EL (cell line): ENCODE measurements at regions not wholly inside any gene's neighbourhood (a gene's known extent, or its start where the extent isn't known, plus 50 kb on each side); places are given as distances from the start of the nearest gene placed in this dataset.
A peak's percentile ranks its signal among the peaks of the same experiment; 100 is the strongest.

Experiments
- DNase-seq: peaks from one replicate; pipeline ENCODE4 v3.0.0-alpha.2; 2016

DNA sequence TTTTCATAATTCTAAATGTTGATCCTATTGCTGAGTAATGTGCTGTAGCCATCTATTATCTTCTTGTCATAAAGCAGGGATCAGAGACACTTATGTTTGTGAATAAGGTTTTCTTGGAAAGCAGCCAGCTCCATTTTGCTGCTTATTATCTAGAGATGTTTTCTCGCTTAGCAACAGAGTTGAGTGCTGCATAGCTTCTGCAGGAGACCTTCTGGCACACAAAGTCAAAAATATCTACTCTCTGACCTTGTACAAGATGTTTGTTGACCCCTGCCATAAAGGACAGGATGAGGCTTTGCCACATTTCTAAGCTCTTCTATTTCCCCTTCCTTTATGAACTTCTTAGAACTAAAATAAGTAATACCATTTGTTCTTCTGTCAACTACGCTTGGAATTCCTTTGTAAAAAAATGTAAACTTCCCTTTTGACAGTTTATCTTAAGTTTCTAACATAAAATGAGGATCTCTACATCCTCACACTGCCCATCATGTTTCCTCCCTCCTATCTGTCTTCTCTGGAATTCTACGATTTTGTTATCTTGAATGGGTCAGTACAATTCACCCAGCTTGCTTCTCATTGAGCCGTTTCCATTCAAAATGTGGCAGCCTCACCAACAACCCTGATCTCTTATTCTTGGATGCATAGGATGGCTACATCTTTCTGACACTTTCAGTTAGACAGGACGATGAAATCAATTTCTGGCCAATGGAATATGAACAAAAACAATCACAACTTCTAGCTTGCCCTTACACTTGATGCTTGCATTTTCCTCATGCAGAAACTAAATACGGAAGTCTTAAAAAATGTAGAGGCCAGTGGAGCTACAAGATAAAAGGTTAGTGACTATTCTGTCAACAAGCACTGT, 1377.0 kb downstream of the SUCLG1 start:
- peak; percentile 78 for DNase-seq

- no peak for DNase-seq
Measured at GRCh38 chr2:83079007-83079406, 1380.1 kb downstream of the SUCLG1 start.

- DNase-seq: no peak
Measured at GRCh38 chr2:83072767-83073166, 1386.3 kb downstream of the SUCLG1 start.

DNA sequence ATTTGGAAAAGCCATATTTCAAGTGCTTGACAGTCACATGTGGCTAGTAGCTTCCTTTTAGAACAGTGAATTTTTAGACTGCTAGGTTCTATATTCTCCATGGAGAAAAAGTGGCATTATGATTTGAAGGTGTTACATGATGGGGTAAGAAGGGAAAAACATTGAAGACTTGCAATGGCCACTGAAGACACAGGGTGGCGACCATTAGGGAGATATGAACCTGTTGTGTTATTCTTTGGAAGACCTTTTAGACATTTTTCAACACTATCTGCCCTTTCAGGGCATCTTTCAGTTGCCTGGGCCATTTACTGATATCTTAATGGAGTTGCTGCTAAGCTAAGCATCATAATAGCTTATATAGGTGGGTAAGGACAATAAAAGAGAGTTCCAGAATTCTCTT, 1387.2 kb downstream of the SUCLG1 start:
- DNase-seq: no peak

GRCh38 chr2:83071352-83071751, 1387.7 kb downstream of the SUCLG1 start:
- no peak for DNase-seq

GRCh38 chr2:83069724-83070123, 1389.4 kb downstream of the SUCLG1 start:
- peak; percentile 41 for DNase-seq

DNA sequence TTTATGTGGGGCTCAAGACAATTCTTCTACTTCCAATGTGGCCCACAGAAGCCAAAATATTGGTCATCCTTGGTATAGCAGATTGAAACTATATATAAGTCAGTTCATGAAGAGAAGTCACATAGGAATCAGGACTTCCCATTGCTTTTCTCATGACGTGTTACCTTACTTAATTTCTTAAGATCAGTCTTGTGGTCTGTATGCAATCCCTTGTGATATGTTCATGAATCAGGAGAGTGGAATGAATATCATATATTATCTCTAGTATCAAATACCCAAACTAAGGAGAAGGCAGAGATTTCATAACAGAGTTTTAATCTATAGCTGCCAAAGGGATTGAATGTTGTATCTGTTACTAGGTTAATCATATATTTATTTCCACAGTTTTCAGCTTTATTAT, 1390.4 kb downstream of the SUCLG1 start:
- no peak for DNase-seq

- no peak for DNase-seq
Measured at GRCh38 chr2:83067947-83068346, 1391.1 kb downstream of the SUCLG1 start.

DNA sequence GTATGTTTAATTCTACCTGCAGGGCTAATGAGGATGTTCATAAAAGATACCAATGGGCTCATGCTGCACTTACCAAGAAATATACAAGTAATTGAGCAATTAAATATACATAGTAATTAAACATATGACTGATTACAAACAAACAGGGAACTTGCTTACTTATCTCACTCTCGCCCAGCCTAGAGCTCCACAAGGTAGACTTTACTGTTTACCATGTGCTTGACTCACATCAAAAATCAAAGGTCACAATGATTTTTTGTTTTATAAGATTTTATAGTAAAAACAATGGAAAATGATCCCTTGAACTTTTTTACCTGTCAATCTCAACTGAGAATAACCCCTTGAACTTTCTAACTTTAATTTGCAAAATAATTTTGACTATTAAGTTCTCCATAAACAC, 1395.1 kb downstream of the SUCLG1 start:
- DNase-seq: no peak

- no peak for DNase-seq
Measured at GRCh38 chr2:83063511-83063910, 1395.6 kb downstream of the SUCLG1 start.

DNA sequence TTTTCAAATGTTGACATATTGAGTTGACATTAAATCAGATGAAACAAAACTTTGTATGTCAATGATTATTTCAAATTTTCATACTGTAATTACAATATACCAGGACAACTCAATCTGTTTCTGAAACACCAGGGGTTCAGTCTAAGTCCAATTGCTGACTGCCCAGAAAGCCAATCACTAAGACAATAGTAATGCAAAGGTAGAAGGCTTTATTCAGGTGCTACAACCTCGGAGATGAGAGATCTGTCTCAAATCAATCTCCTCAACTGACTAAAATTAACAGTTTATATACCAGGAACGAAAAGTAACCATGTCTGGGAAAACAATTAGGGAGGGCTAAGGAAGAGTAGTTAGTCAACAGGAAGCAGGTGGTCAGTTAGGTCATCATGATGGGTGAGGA, 1400.4 kb downstream of the SUCLG1 start:
- no peak for DNase-seq

- DNase-seq: peak; percentile 86
Measured at GRCh38 chr2:83055376-83056010, 1403.6 kb downstream of the SUCLG1 start.

DNA sequence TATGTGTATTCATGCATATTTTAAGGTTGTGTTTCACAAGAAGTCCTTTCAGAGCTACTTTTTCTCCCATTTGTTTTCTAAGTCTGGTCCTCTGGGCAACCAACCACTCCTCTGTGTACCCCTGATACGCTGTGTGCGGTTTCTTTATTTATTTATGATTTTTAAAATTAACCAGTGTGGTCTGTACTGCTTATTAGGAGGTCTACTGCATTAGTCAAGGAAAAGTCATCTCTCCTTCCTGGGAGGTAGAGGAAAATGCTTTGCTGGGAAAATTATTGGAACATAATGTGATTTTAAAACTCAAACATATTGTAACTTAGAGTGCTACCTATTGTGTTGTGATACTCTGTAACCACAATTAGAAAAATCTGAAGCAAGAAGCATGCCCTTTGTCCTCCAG, 1404.3 kb downstream of the SUCLG1 start:
- peak; percentile 12 for DNase-seq

- no peak for DNase-seq
Measured at GRCh38 chr2:83051538-83052170, 1407.4 kb downstream of the SUCLG1 start.

DNA sequence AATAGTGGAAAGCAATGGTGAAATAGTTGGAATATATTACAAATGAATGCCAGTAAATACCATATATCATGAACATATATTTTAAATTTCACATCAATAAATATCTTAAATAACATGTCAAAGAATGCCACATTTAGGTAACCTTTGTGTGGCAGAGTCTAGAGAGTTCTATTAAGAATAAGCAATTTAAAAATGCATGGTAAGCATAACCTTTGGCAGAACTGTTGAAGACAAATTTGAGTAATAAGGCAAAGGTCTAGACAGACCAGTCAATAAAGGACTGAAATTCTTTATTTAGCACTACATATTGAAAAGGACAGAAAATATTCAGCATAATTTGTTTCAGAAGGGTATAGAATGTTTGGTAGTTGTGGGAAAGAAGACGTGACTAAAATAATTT, 1417.0 kb downstream of the SUCLG1 start:
- no peak for DNase-seq

DNA sequence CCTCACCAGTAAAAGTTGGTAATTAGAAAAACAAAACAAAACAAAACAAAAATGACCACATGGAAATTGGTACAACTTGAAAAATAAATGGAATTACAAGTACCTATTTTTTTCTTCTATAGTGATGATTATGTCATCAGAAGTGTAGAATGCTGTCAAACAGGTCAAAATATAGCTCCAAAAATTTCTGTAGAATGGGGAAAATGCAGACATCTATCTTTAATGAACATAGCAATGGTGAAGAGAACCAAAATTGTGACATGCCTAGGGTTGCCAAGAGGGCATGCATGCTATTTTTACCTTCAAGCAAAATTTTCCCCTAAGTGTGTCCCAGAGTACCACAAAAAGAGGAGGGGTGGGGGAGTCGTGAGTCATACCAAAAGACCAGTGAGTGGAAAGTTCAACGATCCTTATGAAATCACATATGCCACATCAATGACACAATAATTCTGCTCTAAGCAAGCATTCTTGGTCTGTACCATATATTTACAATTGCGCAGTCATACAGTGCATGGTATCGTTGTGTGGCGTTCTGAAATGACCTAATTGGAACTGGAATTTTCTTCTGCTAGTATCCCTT, 1436.4 kb downstream of the SUCLG1 start:
- DNase-seq: peak; percentile 45

- DNase-seq: peak; percentile 33
Measured at GRCh38 chr2:83017366-83018090, 1441.6 kb downstream of the SUCLG1 start.

DNA sequence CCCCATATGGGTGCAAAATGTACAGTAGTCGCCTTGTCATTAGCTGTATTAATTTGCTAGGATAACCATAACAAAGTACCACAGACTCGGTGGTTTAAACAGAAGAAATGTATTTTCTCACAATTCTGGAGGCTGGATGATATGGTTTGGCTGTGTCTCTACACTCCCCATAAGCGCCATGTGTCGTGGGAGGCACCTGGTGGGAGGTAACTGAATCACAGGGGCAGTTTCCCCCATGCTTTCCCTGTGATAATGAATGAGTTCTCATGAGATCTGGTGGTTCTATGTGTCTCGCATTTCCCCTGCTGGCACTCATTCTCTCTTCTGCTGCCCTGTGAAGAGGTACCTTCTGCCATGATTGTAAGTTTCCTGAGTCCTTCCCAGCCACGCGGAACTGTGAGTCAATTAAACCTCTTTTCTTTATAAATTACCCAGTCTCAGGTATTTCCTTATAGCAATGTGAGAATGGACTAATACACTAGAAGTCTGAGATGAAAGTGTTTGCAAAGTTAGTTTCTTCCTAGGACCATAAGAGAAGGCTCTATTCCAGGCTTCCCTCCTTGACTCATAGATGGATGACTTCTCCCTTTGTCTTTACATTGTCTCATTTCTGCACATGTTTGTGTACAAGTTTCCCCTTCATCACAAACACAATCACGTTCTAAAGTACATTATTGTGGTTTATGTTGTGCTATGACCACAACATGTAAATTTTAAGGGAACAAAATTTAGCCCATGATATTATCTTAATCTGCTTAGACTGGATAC, 1442.6 kb downstream of the SUCLG1 start:
- DNase-seq: no peak

DNA sequence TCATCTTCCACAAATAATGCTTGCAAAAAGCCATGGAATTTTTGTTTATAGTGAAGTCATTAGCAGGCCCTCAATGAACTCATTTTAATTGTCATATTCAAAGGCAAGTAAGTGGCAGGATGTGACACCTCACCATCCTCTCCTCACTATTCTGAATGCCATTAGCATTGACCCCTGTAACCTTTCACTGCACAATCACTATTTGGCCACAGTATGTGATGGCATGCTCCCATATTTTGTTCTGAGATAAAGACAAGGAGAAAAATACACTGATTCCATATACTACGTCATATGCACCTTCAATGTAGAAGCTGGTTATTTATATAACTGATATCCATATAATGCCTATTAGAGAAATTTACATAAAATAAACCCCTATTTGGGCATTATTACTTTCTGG, 1443.2 kb downstream of the SUCLG1 start:
- no peak for DNase-seq

- no peak for DNase-seq
Measured at GRCh38 chr2:83015035-83015715, 1443.9 kb downstream of the SUCLG1 start.

DNA sequence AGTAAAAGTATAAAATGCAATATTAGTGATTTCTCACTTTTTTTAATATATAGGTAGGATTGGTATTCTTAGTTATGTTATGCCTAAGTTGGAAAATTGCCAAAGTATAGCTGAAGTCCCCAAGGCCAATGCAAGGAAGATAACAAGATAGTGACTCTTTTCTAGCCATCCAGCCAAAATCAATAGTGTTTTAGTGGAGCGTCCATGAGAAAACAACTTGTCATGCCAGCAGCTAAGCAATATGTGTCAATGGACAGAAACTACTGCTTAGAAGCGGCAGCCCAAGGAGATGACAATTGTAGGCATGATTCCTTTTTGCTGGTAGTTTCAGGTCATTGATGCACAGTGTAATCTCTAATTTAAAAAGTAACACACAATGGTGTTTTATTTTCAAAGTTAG, 1444.6 kb downstream of the SUCLG1 start:
- no peak for DNase-seq

DNA sequence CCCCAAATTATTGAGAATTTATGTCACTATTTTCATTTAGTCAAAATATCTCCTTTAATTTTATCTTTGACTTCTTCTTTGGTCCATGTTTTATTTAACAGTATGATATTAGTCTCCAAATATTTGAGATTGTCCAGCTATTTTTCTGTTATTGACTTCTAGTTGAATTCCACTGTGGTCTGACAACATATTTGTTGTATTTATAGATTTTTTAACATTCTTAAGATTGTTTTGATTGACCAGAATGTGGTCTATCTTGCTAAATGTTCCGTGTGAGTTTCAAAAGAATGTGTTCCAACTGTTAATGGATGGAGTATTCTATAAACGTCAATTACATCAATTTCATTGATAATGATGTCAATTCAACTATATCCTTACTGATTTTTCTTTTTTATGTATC, 1452.1 kb downstream of the SUCLG1 start:
- DNase-seq: peak; percentile 65
